GM12864 (cell line): ENCODE measurements at regions not wholly inside any gene's neighbourhood (a gene's known extent, or its start where the extent isn't known, plus 50 kb on each side); places are given as distances from the start of the nearest gene placed in this dataset.

Experiments
- DNase-seq: peaks from one replicate; pipeline ENCODE4 v3.0.0-alpha.2; 2011; ENCODE audit warnings: low read depth
- H3K4me3 ChIP-seq: 2 replicates; pipeline ENCODE4 v1.5.1; 2011; ENCODE audit warnings: mild to moderate bottlenecking, low read depth, low read length, control low read depth
- TF ChIP-seq, protein P1 (sequence below): IDR thresholded peaks from 2 replicates; pipeline ENCODE4 v1.5.1; 2011; ENCODE audit warnings: low read depth, mild to moderate bottlenecking, moderate library complexity, low read length, control low read depth, inconsistent platforms; ENCODE audit errors: missing control alignments

DNA sequence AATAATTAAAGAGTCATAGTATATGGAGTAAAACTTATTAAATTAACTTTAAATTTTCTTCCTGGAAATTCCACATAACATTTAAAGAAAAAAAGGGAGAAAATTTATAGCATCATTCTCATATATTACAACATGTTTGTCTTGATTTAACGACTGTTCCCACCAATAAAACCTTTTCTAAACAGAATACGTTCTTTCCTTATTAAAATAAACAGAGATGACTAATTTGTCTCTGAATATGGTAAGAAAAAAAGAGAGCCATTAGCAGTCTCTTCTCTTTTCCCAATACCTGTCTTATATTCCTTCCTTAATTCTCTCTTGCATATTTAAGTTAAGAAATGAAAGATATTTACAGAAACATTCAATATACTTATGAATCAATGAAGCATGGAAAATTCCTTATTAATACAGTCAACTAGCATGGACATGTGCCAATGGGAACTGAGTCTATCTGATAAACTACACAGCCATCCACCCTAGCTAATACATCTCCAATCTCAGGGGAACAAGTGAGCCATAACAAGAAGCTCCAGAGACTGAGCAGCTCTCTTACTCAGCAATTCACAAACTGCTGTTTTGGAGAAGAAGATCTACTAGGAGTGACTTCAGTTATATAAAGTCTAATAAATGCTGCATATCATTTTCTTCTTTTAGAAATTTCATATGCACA is 347.1 kb upstream of the MANEA start:
- no peak overlapping the region for H3K4me3 ChIP-seq
- no peak for DNase-seq

DNA sequence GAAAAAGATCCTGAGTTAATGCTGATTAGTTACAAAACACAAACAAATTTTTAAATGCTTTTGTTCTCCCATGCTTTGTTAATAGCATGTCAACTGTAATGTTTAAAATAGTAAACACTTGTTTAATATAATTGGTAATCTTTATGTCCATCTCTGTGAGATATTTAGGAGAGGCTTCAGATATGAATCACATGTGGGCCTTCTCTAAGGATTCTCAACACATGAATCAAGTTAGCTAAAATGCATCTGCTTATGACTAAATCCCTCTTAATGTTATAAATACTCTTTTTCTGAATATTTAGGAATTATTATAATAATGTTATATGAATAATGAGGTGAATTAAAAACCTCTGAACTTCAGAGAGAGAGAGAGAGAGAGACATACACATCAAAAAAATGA is 345.9 kb upstream of the MANEA start:
- no peak overlapping the region for H3K4me3 ChIP-seq
- TF ChIP-seq, protein P1, sequence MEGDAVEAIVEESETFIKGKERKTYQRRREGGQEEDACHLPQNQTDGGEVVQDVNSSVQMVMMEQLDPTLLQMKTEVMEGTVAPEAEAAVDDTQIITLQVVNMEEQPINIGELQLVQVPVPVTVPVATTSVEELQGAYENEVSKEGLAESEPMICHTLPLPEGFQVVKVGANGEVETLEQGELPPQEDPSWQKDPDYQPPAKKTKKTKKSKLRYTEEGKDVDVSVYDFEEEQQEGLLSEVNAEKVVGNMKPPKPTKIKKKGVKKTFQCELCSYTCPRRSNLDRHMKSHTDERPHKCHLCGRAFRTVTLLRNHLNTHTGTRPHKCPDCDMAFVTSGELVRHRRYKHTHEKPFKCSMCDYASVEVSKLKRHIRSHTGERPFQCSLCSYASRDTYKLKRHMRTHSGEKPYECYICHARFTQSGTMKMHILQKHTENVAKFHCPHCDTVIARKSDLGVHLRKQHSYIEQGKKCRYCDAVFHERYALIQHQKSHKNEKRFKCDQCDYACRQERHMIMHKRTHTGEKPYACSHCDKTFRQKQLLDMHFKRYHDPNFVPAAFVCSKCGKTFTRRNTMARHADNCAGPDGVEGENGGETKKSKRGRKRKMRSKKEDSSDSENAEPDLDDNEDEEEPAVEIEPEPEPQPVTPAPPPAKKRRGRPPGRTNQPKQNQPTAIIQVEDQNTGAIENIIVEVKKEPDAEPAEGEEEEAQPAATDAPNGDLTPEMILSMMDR: no peak
- no peak for DNase-seq

More for the DNA sequence above, 347.1 kb upstream of the MANEA start:
- TF ChIP-seq, protein P1: no peak

DNA sequence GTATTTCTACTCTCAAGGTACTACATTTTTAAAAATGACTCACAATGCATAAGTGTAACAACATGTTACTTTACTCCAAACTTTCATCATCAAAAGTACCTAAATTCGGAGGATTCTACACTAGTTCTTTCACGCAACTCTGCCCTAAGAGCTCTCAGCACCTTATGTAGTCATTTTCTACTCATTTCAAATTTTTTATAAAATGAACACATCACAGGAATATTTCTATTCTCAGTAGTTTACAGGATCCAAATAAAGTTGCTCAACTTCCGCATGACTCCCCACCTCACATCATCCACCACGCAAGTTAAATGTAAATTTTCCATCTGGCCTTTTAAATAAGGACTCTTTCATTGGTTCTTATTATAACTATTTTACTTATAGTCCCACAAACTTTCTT is 344.9 kb upstream of the MANEA start:
- TF ChIP-seq, protein P1: no peak
- H3K4me3 ChIP-seq: no peak overlapping the region
- DNase-seq: no peak

DNA sequence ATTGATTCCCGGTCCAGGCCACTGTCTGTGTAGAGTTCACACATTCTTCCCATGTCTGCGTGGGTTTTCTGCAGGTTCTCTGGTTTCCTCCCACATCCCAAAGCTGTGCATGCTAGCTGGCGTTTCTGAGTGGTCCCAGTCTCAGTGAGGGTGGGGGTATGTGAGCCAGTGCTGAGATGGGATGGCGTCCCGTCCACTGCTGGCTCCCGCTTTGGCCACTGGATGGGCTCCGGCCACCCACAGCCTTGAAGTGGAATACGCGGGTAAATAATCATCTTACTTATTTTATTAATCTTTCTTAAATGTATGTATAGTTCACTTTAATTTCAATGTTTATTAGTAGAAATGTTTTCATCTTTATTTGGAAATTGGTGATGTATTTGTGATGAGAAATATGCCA is 343.5 kb upstream of the MANEA start:
- TF ChIP-seq, protein P1: no peak
- no peak for DNase-seq
- H3K4me3 ChIP-seq: no peak overlapping the region

DNA sequence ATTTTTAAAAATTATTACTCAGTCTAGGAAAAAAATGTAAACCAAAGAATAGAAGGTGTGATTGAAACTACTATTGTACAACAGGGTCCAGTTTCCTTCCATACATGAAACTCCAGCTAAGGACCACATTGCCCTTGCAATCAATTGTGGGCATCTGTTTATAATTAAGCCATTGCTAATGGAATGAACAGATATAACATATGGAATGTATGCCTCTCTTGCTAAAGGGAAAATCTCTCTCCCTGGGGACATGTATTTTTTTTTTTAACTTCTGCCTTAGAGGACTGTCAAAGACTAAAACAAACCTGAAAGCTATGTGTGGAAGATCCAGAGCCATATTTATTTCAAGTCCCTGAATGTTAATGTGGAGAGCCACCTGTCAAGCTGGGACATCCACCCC is 336.8 kb upstream of the MANEA start:
- TF ChIP-seq, protein P1: no peak
- no peak for DNase-seq
- H3K4me3 ChIP-seq: no peak overlapping the region

DNA sequence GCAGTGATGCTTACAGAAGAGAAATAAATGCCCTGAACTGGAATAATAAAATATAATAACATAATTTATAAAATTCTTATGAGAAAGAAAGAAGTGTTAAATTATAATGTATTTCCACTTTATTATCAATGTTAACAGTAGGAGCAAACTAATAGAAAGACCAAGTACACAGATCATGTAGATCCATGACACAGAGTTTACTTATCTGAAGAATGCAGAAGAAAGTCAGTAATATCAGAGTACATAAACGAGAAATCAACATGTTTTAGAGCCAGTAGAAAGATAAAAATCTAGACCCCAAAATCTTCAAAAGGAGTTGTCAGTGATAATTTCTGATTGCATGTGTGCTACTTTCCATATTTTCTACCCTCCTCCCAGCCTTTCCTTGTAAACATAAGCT is 334.8 kb upstream of the MANEA start:
- TF ChIP-seq, protein P1: no peak
- no peak for DNase-seq

DNA sequence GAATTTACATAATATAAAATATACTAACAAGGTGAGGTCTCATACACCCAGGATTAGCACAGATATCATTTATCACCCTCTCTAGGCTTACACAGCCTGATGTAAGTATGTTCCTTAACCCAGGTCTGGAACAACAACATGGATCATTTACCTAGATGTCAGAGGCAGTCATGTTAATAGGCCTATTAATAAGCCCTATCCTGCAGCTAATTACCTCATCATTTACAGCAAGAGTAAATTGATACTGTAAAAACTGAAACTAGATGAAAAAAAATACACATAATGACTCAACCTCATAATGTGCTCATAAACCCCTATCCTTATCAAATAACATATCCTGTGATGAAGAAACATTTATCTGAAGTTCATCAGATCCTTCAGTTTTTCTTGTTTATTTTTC is 334.3 kb upstream of the MANEA start:
- no peak for DNase-seq
- TF ChIP-seq, protein P1: no peak
- H3K4me3 ChIP-seq: no peak overlapping the region

More for the DNA sequence above, 334.8 kb upstream of the MANEA start:
- H3K4me3 ChIP-seq: no peak overlapping the region
